G401 (cell line): ENCODE measurements at regions not wholly inside any gene's neighbourhood (a gene's known extent, or its start where the extent isn't known, plus 50 kb on each side); places are given as distances from the start of the nearest gene placed in this dataset.

Source experiments
- DNase-seq: peaks from one replicate; pipeline ENCODE4 v3.0.0-alpha.2; 2015; ENCODE audit warnings: low spot score
- in situ Hi-C: cut with HindIII; loops from 2 replicates; pipeline ENCODE4 v1.10.0; 2016; ENCODE audit warnings: low sequenced_read_pairs, mixed read lengths

DNA sequence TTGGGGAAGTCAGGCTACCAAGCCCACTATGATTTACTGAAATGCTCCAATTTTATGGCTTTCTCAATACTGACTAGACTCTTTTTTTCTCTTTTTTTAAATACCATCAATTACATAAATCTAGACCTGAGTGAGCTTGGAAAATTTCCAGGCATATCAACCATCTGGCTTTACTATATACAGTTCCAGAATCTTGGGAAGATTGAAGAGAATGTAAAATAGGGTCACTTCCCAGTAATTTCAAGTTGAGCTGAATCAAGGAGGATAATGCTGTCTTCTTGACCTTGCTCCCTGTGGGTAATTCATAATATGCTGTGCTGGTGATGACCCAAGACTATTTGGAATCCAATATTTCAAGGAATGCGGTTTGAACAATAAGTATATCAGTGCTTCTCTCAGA is 108.1 kb downstream of the MAP3K21 start:
- DNase-seq = peak; percentile 15
- in situ Hi-C loops = no loop called here

DNA sequence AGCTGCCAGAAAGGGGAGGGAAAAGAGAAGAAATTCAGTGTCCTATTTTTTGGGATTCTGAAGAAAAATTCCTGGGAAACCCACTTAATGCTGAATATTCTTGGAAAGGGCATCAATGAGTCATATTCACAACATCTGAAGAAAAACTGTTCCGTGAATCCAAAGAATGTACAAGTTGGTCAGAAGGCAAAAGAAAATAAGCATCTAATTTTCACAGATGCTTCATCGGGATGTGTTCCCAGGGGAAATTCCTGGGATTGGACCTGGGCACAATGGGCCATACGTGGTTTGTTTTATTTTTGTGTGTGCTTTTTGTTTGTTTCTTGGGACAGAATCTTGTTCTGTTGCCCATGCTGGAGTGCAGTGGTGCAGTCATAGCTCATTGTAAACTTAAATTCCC is 112.2 kb downstream of the MAP3K21 start:
- in situ Hi-C loops = no loop called here
- no peak for DNase-seq

DNA sequence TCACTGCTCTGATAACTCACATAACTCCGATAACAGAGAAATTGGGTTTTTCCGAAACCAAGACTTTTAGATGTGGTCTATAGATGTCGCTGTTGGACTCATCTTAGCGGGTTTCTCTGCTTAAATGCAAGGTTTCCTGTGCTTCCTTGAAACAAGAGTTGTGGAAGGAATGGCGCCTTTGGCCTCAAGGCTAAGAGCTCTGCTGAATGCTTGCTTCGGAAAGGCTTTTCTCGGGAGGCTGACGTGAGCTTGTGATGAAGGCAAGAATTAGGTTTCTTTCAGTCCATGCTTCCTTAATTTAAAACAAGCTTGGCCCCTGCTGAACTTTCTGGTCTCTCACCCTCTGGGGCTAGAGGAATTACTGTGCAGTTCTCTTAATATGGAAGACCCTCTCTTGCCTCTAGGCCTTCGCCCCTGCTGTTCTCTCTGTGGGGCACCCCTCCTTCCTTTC is 113.5 kb downstream of the MAP3K21 start:
- DNase-seq = peak; percentile 88
- in situ Hi-C loops = no loop called here

DNA sequence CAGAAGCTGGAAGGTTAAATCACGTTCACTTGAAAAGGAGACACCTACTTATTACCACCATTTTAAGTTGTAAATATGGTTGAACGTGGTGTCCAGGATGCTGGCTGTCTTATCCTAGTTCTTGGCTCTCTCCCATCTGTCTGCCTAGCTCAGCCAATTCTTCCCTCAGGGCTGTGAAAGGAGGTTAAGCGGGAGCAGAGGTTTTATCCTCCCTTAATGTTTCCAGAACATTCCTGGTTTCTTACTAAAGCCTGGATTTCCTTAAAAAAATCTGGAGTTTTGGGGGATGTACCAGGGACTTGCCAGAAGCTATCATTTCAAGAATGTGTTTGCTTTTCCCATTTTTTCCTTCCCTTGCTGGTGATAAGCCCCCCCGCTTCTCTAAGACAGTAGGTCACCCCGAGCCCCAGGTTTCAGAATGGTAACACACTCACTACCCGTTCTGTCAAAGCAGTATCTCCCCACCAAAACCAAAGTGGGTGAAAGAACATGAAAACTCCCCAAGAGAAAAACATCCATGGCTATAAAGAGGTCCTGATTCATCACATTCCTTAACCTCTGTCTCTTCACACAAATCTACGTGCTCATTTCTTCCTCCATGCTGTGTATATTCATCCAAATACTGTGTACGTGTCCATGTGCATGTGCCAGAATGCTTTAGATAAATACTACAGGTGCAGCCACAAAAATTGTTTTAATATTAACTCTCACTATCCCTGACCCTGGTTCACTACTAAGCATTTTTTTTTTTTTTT is 114.7 kb downstream of the MAP3K21 start:
- DNase-seq = peak; percentile 80
- in situ Hi-C loops = no loop called here

DNA sequence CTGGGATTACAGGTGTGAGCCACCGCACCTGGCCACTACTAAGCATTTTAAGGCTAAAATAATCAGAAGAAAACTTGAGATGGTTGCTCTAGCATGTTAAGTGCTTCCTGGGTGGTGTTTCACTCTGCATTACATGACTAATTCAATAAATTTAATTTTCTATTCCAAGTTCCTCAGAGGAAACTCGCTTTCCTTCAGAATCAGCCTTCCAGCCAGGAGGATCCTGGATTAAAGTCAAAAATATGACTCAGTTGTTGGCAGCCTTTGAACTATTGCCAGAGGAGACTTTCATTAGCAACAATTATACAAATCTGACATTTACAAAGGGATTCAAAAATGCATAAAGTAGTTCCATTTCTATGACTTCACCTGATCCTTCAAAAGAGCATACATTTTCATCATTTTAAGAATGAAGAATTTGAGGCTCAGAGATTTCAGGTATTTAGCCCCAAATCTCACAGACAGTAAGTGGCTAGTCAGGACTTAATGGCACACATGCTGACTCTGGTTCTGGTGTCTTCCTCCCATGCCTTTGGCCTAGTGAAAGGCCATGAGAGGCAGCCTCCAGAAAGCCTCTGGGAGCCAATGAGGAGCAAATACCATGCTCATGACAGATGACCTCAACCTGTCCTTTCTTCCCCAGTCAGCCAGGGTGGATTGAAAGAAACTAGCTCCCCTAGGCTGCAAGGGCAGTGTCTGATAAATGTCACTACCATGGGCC is 115.7 kb downstream of the MAP3K21 start:
- peak; percentile 80 for DNase-seq
- in situ Hi-C loops = no loop called here

DNA sequence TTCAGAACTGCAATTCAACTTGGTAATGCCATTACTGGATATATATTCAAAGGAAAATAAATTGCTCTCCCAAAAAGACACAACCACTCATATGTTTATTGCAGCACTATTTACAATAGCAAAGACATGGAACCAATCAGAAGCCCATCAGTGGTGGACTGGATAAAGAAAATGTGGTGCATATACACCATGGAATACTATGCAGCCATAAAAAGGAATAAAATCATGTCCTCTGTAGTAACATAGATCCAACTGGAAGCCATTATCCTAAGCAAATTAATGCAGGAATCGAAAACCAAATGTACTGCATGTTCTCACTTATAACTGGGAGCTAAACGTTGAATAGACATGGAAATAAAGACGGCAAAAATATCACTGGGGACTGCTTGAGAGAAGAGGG is 117.0 kb downstream of the MAP3K21 start:
- in situ Hi-C loops = no loop called here
- DNase-seq = no peak

DNA sequence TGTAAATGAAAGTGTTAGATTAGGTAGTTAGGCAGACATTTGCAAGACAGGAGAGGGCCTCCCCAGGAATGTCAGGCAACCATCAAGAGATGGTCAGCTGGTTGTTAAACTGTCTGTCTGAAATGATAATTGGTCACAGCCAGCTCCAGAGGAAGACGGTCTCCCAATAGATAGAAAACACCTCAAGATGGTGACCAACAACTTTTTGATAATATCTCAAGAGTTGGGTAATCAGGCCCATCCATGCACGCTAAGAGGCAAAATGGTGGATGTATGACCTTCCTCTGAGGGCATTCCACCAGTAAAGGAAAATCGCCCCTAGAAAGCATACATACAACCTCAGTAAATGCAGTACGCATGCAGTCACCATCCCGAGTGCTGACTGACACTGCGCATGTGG is 118.2 kb downstream of the MAP3K21 start:
- in situ Hi-C loops = no loop called here

DNA sequence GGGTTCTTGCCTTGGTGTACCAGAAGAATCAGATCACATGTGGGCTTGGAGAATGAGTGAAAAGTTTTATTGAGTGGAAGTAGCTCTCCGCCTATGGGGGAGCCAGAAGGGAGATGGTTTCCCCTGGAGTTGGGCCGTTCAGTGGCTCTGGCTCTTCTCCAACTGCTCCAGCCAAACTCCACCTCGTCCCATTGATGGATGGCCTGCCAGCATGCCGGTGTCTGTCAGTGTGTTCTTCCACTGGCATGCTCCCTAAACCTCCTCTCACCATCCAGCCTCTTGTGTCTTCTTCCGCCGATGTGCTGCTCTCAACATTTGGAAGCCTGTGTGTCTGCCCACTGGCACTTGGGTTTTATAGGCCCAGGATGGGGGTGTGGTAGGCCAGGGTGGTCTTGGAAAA is 119.4 kb downstream of the MAP3K21 start:
- no peak for DNase-seq
- in situ Hi-C loops = no loop called here

More for the DNA sequence above, 118.2 kb downstream of the MAP3K21 start:
- DNase-seq = no peak

DNA sequence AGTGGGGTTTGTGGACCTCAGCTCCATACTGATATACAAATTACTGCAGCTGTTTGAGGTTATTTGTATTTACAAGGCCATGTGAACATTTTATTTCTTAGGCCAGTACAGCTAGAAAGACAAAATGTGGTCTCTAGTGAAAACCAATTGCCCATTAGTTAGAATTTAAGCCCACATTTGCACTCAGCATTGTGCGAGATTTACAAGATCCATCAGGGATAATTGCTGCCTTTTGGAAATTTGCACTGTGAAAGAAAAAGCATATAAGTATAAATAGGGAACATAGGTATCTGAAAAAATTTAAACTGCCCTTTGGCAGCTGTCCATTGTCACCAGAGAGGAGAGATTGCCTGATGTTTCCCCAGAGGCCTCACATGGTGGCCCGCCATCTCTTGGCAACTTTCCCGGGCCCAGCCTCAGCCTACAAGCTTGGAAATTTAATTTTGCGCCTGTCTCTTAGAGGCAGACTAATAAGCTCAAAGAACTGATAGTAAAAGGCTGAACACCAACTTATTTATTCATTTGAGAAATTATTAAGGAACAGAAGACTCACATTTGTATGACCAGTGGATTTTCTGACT is 120.7 kb downstream of the MAP3K21 start:
- DNase-seq = no peak
- in situ Hi-C loops = no loop called here

DNA sequence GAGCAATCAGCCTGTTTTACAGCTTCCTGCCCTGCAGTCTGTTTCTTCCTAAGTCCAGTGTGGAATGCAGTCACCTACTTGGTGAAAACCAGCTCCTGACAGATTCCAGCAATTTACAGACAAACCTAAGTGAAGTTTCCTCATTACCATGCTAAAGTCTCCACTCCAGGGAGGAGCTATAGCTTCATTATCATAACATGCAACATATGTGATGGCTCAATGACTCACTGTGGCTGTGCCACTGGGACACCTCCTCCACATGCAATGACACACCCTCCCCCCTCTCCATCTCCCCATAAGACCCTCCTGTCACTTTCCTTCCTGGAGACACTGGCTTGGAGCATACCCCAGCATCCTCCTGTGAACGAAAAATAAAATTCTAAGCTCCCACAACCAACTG is 125.2 kb downstream of the MAP3K21 start:
- no peak for DNase-seq
- in situ Hi-C loops = no loop called here

DNA sequence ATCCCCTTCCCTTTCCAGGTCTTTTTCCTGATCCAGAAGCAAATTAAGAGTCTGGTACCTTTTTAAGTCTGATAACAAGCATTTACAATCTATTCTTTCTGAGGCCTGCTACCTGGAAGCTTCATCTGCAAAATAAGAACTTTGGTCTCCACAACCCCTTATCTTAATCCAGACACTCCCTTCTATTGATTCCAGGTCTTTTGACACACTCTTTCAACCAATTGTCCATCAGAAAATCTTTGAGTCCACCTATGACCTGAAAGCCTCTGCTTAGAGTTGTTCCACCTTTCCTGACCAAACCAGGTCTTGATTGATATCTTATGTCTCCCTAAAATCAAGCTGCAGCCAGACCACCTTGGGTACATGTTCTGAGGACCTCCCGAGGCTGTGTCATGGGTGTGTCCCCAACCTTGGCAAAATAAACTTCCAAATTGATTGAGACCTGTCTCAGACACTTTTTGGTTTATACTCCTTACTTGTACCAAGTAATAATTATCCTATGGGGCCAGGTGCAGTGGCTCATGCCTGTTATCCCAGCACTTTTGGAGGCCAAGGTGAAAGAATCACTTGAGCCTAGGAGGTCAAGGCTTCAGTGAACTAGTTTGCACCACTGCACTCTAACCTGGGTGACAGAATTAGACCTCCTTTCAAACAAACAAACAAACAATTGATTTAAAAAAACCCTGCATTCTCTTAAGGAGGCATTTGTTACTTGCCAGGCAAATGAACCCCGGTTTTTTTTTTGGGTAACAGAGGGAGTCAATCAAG is 126.1 kb downstream of the MAP3K21 start:
- in situ Hi-C loops = no loop called here
- DNase-seq = no peak

DNA sequence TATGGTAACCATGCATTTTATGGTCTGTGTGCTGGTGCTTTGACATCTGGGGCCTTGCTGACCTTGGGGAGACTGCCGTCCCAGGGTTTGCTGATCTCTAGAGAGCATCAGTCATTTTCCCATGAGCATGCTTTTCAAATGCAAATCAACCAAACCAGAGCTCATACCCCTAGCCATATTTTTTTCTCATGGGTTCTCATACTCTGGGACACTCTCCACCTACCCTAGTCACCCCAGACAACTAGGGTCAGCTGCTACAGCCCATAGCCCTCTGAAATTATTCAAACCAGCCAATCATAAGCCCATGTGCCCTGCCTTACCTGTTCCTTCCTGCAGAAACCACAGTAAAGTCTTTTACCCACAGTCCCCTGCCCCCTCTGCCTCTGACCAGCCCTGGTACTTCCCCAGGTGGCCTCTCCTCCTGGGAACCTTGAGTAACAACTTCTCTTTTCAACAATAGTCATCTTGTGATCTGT is 132.0 kb downstream of the MAP3K21 start:
- DNase-seq = no peak
- in situ Hi-C loops = no loop called here

DNA sequence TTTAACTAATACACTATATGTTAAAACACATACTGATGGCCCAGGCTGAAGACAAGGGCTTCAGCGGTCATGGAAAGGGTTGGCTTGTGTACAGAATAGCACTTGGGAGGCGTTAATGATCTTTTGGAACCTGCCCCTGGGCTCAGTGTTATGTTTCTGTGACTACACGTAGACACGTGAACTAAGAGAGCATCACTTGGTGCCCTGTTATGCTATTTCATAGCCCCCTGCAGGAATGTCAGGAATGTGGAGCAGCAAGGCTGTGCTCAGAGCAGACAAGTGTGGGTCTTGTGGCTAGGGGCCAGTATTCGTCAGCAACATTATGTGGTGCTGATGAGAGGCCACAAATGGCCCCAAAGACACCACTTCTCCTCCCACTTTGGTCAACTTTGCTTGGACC is 132.4 kb downstream of the MAP3K21 start:
- DNase-seq = no peak
- in situ Hi-C loops = no loop called here

DNA sequence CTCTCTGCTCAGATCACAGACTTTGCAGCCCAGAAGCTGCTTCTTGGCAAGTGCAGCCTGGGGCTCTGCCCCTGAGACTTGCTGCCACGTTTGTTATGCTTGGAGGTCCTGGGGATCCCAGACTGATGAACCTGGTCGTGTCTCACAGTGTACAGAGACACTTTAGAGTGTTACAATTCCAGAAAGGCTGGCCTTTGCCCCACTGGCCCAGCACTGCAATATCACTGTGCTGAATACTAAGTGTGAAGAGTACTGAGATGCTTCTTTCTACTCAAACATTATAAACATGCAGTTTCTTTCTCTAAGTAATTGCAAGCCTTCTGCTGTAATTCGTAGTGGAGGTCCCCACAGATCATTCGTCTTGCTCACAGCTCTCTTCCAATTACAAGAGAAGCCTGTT is 133.2 kb downstream of the MAP3K21 start:
- no peak for DNase-seq
- in situ Hi-C loops = no loop called here

DNA sequence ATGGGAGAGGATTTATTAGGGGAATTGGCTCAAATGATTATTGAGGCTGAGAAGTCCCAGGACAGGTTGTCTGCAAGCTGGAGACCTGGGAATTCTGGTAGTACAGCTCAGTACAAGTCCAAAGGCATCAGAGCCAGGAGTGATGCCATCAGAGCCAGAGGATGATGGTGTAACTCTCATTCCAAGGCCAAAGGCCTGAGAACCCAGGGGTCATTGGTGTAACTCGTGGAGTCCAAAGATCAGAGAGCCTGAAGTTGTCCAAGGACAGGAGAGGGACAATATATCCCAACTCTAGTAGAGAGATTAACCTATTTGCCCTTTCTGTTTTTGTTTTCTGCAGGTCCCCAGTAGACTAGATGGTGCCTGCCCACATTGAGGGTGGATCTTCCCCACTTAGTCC is 134.3 kb downstream of the MAP3K21 start:
- in situ Hi-C loops = no loop called here

DNA sequence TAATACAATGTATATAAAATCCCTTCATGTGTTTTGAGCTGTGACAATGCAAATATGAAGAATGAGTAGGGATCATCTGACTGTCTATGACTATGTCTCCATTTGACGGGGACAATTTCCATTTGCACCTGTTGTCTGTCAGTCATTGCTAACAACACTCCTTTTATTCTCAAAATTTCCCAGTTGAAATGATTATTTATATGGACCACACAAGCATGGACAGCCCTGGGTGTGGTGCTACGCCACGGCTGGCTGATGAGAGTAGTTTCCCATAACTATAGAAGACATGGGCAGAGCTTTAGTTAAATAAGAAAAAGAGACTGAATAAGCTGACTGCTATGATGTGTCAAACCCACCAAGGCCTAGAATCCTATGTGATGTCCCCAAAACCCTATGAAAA is 135.8 kb downstream of the MAP3K21 start:
- in situ Hi-C loops = no loop called here
- DNase-seq = no peak

More for the DNA sequence above, 134.3 kb downstream of the MAP3K21 start:
- no peak for DNase-seq

DNA sequence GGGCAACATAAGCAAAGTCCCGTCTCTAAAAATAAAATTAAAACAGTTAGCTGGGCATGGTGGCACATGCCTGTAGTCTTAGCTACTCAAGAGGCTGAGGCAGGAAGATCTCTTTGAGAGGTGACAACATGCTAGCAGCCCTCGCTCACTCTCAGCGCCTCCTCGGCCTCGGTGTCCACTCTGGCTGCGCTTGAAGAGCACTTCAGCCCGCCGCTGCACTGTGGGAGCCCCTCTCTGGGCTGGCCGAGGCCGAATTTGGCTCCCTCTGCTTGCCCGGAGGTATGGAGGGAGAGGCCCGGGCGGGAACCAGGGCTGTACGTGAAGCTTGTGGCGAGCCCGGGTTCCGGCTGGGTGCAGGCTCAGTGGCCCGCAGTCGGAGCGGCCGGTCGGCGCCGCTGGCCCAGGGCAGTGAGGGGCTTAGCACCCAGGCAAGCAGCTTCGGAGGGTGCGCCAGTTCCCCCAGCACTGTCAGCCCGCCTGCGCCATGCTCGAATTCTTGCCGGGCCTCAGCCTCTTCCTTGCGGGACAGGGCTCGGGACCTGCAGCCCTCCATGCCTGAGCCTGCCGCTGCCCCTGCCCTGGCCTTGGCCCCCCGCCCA is 138.3 kb downstream of the MAP3K21 start:
- in situ Hi-C loops = no loop called here

DNA sequence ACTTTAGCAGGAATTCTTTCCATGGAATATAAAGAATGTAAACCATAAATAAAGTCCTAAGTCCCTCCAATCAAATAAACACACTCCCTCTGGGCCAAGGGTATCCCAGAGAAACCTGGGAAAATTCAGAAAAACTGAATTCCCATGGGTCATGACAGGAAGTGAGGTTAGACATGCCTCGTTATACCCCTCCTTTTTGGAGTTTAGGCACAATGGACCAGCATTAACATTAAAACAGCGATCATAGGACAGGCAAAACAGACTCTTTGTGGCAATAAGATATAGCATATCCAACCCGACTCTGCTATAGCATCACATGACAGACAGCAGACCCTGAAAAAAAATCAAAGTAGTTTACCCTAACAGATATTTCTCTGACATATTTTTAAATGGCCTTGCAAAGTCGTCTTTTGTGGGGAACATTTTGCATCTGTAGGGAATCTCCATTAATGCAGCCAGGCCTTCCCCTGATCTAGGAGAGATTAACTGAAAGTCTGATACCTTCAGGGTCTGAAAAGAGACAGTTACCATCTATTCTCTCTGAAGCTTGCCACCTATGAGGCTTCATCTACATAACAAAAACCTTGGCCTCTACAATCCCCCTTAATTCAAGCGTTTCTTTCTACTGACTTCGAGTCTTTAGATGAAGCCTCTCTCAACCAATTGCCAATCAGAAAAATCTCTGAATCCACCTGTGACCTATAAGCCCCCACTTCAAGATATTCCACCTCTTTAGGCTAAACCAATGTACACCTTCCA is 143.0 kb upstream of the KCNK1 start:
- DNase-seq = no peak
- in situ Hi-C loops = no loop called here

More for the DNA sequence above, 138.3 kb downstream of the MAP3K21 start:
- DNase-seq = no peak
